Smooth muscle cell (in vitro differentiated cells): ENCODE measurements at regions not wholly inside any gene's neighbourhood (a gene's known extent, or its start where the extent isn't known, plus 50 kb on each side); places are given as distances from the start of the nearest gene placed in this dataset.

Experiments
- DNase-seq: peaks from one replicate; lab custom pipeline; 2025; ENCODE audit not compliant: unreplicated experiment; lab: John Stamatoyannopoulos, UW
- H2AFZ ChIP-seq: fragments of 200-600 bp; sonication (generic); 2 replicates; pipeline ENCODE4 v1.6.0; 2016; ENCODE audit warnings: antibody characterized with exemption, low read depth, mild to moderate bottlenecking
- H3F3A ChIP-seq: fragments of 200-600 bp; sonication (generic); 2 replicates; pipeline ENCODE4 v1.6.0; 2017; ENCODE audit warnings: antibody characterized with exemption, low read depth
- H3K27ac ChIP-seq: fragments of 200-600 bp; sonication (generic); 2 replicates; pipeline ENCODE4 v1.5.1; 2016; ENCODE audit warnings: low read depth, mild to moderate bottlenecking
- H3K27me3 ChIP-seq: fragments of 200-600 bp; sonication (generic); 2 replicates; pipeline ENCODE4 v1.6.1; 2016; ENCODE audit warnings: low read depth, mild to moderate bottlenecking
- H3K36me3 ChIP-seq: fragments of 200-600 bp; sonication (generic); 2 replicates; pipeline ENCODE4 v1.5.1; 2016; ENCODE audit warnings: low read depth
- H3K4me1 ChIP-seq: fragments of 200-600 bp; sonication (generic); 2 replicates; pipeline ENCODE4 v1.5.1; 2016; ENCODE audit warnings: low read depth
- H3K4me2 ChIP-seq: fragments of 200-600 bp; sonication (generic); 2 replicates; pipeline ENCODE4 v1.6.0; 2016; ENCODE audit warnings: mild to moderate bottlenecking
- H3K4me3 ChIP-seq: fragments of 200-600 bp; sonication (generic); 2 replicates; pipeline ENCODE4 v1.5.1; 2016; ENCODE audit warnings: mild to moderate bottlenecking
- H3K79me2 ChIP-seq: fragments of 200-600 bp; sonication (generic); 2 replicates; pipeline ENCODE4 v1.6.0; 2016; ENCODE audit warnings: low read depth, mild to moderate bottlenecking
- H3K9ac ChIP-seq: fragments of 200-600 bp; sonication (generic); 2 replicates; pipeline ENCODE4 v1.6.0; 2016; ENCODE audit warnings: low read depth
- H3K9me3 ChIP-seq: fragments of 200-600 bp; sonication (generic); replicated peaks from 2 replicates; pipeline ENCODE4 v1.5.1; 2016; ENCODE audit warnings: low read depth
- H4K20me1 ChIP-seq: fragments of 200-600 bp; sonication (generic); 2 replicates; pipeline ENCODE4 v1.6.0; 2016; ENCODE audit warnings: low read depth
- WGBS: methylation state at CpG from one replicate; pipeline ENCODE4 v1.1.7; 2016; ENCODE audit warnings: low lambda C conversion rate; 5-methylcytosine and 5-hydroxymethylcytosine counted together
- TF ChIP-seq, protein P1 (sequence below): fragments of 200-600 bp; sonication (generic); IDR thresholded peaks from 2 replicates; pipeline ENCODE4 v1.5.1; 2017; ENCODE audit warnings: borderline replicate concordance, mild to moderate bottlenecking, antibody characterized with exemption; ENCODE audit not compliant: insufficient read depth, poor library complexity, severe bottlenecking

- Histone ChIP-seq H4K20me1 (no peaks in the 10 kb centered on the region), H3K4me1 (no peaks in the 10 kb centered on the region), H3K4me2 (no peak overlapping the region), H3K36me3 (no peaks in the 10 kb centered on the region), H2AFZ (peak overlapping the region; percentile 25), H3K27me3 (no peaks in the 10 kb centered on the region), H3K79me2 (no peaks in the 10 kb centered on the region), H3K9me3 (no peaks in the 10 kb centered on the region), H3F3A (no peaks in the 10 kb centered on the region), H3K4me3 (no peak overlapping the region), H3K9ac (no peak overlapping the region), H3K27ac (no peak overlapping the region)
- TF ChIP-seq, protein P1, sequence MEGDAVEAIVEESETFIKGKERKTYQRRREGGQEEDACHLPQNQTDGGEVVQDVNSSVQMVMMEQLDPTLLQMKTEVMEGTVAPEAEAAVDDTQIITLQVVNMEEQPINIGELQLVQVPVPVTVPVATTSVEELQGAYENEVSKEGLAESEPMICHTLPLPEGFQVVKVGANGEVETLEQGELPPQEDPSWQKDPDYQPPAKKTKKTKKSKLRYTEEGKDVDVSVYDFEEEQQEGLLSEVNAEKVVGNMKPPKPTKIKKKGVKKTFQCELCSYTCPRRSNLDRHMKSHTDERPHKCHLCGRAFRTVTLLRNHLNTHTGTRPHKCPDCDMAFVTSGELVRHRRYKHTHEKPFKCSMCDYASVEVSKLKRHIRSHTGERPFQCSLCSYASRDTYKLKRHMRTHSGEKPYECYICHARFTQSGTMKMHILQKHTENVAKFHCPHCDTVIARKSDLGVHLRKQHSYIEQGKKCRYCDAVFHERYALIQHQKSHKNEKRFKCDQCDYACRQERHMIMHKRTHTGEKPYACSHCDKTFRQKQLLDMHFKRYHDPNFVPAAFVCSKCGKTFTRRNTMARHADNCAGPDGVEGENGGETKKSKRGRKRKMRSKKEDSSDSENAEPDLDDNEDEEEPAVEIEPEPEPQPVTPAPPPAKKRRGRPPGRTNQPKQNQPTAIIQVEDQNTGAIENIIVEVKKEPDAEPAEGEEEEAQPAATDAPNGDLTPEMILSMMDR, result no peak
- no peak for DNase-seq
- 75% methylated on average over 2 of the region's 2 CpGs for WGBS
Measured at GRCh38 chr6:140388192-140388802, 1013.8 kb upstream of the CITED2 start.

DNA sequence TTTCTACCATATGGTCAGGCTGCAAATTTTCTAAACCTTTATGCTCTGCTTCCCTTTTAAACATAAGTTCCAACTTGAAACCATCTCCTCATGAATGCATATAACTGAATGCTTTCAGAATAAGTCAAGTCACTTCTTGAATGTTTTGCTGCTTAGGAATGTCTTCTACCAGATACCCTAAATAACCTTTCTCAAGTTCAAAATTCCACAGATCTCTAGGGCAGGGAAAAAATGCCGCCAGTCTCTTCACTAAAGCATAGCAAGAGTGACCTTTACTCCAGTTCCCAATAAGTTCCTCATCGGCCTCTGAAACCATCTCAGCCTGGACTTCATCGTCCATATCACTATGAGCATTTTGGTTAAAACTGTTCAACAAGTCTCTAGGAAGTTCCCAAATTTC lies 1011.2 kb upstream of the CITED2 start:
- WGBS, result 93% methylated on average over 3 of the region's 3 CpGs
- Histone ChIP-seq H3K27ac (no peak overlapping the region), H3K27me3 (no peaks in the 10 kb centered on the region), H3K4me3 (no peak overlapping the region), H3K9me3 (no peaks in the 10 kb centered on the region), H3K36me3 (no peaks in the 10 kb centered on the region), H2AFZ (no peak overlapping the region), H3K9ac (no peak overlapping the region), H3K4me2 (no peak overlapping the region), H4K20me1 (no peaks in the 10 kb centered on the region), H3K79me2 (no peaks in the 10 kb centered on the region), H3F3A (no peaks in the 10 kb centered on the region), H3K4me1 (no peaks in the 10 kb centered on the region)
- DNase-seq, result no peak
- TF ChIP-seq, protein P1, result no peak

DNA sequence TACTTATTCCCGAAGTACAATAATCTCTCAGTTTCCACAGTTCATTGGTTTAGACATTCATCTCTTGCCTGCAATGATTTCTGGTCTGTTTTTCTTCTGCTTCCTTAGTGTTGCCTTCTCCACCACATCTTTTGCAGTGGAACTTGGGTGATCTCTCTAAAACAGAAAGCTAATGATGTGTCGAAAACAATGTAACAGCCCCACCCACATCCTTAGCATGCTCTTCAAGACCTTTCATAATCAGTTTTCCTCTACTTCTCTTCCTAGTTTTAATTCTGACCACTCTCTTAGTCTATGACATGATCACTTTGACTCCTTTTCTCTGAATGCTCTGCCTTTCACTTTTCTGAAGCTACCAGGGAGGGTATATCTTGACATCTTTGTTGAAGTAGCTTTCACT lies 1007.9 kb upstream of the CITED2 start:
- TF ChIP-seq, protein P1, result no peak
- Histone ChIP-seq H3K9ac (no peak overlapping the region), H3K4me2 (no peak overlapping the region)

More for the DNA sequence above, 1007.9 kb upstream of the CITED2 start:
- Histone ChIP-seq H2AFZ (peak overlapping the region; percentile 1), H3K4me3 (no peak overlapping the region), H4K20me1 (no peaks in the 10 kb centered on the region), H3K36me3 (no peaks in the 10 kb centered on the region), H3K27me3 (no peaks in the 10 kb centered on the region), H3K9me3 (no peaks in the 10 kb centered on the region), H3K27ac (no peak overlapping the region), H3K4me1 (no peaks in the 10 kb centered on the region), H3F3A (no peaks in the 10 kb centered on the region), H3K79me2 (no peaks in the 10 kb centered on the region)
- DNase-seq, result no peak
- 89% methylated on average over 2 of the region's 2 CpGs for WGBS
